CD4-positive, alpha-beta T cell treated with Interleukin-10 for 1 hour (primary cell): ENCODE measurements at regions not wholly inside any gene's neighbourhood (a gene's known extent, or its start where the extent isn't known, plus 50 kb on each side); places are given as distances from the start of the nearest gene placed in this dataset.

Experiments
- DNase-seq: peaks from one replicate; pipeline ENCODE4 v3.0.0-alpha.2; 2020

DNA sequence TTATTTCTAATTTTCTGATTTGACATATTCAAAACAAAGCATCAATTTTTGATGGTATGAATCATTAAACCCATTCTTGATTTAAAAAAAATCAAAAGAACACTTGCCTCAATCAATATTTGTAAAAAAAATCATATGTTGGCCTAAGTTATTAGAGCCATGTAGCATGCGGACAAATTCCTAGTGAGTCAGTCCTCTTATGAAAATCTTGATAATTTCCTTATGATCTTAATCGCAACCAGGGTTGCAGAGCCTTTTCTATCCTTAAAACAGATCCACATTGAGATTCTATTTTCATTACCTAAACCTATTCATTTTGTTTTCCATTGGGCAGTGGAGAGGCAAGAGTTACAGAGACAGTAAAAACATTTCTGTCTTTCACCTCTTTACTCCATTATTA, 203.2 kb downstream of the ARL4A start:
- DNase-seq = no peak

DNA sequence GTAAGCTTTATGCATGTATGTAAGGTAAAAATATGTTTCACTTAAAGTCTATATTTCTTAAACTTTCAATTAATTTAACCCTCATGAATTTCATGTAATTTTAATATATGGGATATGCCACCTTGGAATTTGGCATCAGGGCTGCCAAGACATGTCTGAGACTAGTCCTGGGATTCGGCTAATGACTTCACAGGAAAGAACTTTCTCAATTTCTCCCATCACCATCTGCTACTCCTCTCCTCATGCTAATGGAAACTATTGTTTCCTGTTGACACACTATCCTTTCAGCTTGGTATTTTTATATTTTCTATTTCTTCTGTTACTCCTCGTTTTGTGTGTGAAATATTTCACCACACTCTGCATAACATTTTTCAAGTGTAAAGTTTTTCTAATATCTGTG, 205.9 kb downstream of the ARL4A start:
- no peak for DNase-seq

DNA sequence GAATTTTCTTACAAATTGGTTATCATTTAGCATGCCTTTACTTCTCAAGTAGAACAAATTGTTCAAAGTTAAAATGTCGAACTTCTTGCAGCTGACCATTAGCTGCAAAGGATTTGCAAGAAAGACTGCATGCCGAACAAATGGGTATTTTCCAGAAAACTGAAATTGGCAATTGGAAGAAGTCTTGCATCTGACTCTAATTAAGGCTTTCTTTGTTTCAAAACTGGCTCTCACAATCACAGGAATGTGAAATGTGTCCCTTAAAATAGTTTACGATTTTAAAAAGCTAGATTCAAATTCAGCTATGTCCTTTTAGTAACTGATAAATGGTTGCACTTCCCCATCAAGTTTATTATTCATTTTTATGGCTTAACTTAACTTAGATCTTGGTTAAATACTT, 207.9 kb downstream of the ARL4A start:
- DNase-seq = no peak

DNA sequence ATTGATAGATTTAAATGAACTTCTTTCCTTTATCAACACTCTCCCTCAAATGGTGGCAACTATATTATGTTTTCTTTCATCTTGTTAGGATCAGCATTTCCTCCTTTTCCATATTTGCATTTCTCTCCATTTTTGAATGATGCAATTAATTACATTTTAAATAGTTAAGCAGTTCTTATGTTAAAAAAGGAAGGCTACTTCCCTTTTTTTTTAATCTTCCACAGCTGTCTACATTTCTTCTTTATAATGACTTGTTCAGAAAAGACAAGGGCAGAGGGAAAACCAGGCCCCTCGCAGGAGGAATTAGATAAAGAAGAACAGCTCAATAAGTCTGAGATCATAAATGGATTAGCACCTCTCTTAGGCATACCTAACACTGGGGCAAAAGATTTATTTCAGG, 208.9 kb downstream of the ARL4A start:
- DNase-seq = no peak

DNA sequence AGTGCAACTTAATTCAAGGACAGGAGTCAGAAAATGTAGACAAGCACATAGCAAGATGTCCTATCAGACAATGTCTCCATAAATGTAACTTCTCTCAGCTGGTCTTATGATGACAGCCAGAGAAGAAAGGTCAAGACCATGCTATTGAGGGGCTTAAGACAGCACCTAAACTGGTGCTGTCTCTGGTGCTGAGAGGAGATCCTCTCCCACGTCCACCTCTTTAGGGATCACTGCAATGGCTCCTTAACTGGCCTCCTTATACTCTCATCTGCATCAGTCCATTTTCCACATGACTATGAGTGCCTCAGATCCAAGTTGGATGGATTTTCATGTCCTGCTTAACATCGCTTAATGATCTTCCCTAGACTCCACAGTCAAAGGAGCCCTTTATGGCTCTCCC, 210.6 kb downstream of the ARL4A start:
- no peak for DNase-seq

DNA sequence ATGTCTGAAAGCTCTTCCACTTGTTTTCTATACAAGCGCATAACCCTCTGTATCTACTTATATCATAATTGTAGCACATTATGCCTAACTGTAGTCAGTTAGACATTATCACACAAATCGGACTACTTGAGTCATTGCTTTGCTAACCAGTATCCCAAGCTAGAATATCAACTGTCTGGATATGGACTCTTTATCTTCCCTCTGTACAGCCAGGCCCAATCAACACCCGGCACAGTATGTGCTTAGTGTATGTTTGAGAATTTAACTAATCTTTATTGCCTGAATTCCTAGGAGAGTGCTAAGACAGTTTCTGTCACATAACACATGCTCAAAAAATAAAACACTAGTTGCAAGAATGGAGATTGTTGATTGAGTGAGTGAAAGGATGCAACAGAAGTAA, 211.2 kb downstream of the ARL4A start:
- no peak for DNase-seq

DNA sequence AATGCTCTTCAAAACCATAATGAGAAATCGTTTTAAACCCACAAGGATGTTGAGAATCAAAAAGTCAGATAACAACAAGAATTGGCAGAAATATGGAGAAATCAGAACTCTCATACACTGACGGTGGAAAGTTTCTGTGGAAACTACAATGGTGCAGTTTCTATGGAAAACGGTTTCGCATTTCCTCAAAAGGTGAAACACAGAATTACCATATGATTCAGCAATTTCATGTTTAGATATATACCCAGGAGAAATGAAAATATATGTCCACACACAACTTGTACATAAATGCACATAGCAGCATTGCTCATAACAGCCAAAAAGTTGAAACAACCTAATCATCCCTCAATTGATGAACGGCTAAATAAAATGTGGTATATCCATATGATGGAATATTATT, 218.2 kb downstream of the ARL4A start:
- no peak for DNase-seq

DNA sequence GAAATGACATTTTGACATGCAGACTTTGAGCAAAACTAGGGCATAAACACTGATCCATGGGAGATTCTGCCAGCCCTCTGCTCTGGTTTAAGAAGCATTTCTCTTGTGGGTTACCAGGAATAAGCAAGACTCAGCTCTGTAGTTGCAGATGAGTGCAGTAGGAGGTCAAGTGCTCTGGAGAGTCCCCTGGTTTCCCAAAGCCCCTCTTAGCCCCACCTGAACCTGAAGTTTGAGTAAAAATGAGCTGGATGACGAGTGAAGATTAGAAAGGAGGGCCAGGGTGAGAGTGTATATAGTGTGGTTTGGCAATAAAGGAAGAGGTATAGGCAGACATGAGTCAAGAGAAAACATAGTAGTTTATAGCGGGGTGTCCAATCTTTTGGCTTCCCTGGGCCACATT, 220.3 kb downstream of the ARL4A start:
- no peak for DNase-seq

DNA sequence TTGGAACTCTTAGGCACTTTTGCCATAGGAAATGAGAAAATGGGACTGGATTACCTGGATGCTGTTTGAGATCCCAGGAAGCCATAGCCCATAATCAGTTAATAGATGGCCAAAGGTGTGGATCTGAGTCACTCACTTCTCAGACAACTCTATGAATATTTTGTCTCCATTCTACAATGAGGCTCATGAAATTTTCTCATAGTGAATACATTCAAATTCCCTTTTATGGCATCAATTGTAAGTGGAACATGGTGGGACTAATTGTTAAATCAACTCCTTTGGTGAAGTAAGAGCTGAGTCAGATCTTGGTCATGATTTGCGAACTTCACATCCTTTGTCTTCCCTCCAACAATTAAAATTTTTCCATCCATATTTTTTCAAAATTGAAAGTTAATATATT, 222.1 kb downstream of the ARL4A start:
- DNase-seq = no peak

DNA sequence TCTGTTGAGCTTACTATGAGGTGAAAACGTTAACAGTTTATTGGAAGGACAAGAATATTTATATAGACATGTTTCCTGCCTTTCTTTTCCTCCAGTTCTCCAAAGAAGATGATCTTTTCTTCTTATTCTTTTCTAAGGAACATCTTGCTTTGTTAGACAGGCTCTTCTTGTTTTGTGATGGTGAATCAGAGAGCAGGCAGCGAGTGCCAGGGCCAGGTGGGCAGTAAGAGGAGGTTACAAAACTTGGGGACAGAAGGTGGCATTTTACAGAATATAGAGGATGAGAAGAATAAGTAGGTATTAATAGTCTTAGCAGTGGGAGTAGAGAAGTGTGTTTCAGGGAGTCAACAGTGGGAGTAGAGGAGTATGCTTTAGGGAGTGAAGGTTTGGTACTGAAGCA, 223.6 kb downstream of the ARL4A start:
- no peak for DNase-seq

DNA sequence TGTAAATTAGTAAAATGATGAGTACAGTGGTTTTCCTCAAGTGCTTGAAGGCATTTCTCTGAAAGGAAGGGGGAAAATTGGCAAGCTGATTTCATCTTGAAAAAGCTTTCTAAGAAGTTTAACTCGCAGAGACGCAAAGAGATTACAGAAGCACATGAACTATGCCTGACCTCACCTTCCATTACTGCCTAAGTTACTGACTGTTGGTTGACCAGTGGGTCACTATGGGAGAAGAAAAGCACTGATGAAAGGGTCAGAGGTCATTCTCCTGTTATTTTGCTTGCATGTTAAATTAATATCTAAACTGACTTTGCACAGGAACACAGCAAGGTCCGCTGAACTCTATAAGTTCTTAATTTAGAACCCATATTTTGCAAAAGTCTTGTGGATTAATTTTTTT, 225.6 kb downstream of the ARL4A start:
- no peak for DNase-seq

DNA sequence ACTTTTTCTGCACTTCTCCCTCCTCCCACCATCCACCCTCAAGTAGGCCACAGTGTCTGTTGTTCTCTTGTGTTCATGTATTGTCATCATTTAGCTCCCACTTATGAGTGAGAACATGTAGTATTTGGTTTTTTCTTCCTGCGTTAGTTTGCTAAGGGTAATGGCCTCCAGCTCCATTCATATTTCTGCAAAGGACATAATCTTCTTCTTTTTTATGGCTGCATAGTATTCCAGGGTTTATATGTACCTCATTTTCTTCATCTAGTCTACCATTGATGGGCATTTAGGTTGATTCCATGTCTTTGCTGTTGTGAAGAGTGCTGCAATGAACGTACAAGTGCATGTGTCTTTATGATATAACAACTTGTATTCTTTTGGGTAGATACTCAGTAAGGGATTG, 230.4 kb downstream of the ARL4A start:
- DNase-seq = no peak

DNA sequence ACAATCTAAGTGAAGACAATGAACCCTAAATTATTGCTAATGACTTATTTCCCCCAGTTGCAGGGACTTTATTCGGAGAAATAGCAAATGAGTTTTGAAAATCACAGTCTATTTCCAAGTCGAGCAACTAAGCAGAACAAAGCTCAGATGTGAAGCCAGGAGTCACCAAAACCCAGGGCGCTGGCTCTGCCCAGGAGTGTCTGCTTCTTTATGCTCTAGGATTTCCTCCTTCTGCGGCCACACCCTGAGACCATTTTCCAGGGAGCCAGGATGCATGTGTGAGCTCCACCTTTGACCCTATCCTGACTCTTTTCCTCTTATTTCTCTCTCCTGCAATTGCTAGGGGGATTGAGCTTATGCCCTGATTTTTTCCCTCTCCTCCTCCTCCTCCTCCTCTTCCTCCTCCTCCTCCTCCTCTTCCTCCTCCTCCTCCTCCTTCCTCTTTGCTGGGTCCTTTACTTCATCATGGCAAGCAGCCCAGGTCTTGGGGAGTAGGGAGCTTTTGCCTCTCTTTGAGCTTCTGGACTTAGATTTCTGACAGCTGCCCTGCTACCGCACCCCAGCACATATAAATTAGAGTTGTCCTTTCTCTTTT, 234.4 kb downstream of the ARL4A start:
- DNase-seq = no peak

DNA sequence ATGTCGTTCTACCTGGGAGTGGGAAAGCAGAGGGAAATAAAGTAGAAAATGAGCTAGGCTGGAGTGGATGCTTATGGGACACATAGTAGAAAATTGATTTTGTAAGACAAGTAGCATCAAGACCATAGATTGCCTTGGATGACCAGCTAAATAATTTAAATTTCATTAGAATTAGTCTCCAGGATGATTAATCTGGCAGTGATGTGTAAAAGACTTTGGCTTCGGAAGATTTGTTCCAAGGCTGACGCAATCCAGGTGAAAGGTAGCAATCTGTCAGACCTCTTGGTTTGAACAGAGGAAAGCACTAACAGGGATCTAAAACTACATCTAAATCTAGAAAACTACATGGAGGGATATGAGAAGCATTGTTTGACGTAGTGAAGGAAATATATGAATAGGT, 236.5 kb downstream of the ARL4A start:
- no peak for DNase-seq

DNA sequence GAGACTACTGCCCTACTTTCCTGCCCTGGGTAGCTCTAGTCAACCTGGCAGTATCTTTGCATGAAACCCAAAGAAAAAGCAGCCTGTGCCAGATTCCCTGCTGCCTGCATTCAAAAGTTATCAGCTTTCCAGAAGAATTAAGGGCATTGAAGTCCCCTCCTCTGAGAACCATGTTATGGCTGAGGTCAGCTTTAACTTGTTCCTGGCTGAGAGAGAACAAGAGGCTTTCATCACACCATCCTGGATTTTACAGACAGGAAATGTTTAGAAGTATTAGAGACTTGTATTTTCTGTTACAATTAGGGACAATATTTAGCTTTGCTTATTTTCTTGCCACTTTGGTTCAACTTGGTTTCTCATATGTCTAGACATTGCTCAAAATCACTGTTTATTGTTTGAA, 238.8 kb downstream of the ARL4A start:
- DNase-seq = no peak

DNA sequence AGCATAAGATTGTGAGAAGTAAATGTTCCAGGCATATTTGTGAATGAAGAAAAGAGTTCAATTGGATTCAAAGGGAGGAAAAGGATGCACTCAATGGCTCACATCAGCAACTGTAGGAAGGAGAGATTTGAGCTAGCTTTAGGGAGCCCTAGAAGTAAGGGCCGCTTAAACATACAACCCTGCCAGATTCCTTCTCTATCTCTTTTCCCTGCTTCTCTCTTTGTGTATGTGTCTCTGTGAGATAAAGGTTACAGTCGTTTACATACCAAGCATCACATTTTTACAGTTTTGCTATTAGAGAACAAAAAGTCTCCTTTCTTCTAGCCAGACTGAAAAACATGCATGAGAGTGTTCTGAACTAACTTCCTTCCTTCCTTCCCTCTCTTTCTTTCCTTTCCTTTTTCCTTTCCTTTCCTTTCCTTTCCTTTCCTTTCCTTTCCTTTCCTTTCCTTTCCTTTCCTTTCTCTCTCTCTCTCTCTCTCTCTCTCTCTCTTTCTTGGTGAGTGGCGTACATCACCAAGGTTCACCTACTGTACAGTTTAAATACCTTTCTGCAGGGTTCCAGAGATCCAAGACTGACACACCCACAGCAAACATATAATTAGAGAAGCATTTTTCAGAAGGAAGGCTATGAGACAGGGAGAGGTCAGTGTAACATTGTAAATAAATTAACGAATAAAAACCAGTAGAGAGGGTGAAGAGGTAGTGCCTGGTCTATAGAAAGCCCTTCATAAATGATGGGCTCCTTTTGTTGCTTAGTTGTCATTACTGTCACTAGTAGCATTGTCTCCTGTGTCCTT, 240.4 kb downstream of the ARL4A start:
- DNase-seq = no peak

DNA sequence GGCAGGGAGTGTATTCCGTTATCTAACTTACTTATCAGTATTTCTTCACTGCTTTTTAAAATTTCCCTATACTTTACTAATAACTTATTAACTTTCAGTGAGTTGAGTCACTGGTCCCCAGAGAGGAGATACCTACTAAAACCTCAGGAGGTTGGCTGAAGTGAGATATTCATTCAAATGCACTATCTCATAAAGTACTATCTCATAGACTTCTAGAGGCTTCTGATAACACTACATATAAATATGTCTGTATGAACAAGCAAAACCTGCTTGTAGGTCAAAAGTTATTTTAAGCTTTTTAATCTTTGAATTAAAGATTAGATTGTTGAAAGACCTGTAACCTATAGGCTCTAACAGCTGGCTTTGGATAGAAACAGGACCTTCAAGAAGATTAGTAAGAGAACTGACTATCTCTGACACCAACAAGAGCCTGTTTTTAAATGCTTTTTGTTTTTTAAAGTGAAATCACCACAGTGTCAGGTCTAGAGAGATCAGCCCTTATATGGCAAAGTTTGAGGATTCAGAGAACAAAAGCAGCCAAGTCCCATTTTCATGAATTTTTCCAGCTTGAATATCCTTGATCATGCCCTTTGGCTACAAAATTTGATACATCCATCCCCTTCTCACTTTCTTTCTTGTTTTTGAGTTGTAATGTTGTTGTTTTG, 242.2 kb downstream of the ARL4A start:
- no peak for DNase-seq

DNA sequence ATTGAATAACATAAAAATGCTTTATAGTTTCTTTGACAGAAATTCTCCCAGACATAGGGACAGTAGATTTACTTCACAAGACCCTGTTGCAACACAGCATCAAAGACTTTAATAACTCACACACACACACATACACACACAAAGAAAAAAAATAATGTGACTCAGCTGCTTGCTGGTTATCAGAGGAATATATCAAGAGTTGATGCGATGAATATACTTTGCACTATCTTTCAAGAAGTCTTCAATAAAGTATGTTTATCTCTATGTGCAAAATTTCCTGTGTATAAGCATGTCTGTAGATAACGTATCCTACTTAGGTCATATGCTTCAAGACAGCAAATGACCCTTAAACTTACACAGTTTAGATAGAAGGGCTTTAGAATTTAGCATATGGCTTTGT, 243.1 kb downstream of the ARL4A start:
- DNase-seq = no peak

DNA sequence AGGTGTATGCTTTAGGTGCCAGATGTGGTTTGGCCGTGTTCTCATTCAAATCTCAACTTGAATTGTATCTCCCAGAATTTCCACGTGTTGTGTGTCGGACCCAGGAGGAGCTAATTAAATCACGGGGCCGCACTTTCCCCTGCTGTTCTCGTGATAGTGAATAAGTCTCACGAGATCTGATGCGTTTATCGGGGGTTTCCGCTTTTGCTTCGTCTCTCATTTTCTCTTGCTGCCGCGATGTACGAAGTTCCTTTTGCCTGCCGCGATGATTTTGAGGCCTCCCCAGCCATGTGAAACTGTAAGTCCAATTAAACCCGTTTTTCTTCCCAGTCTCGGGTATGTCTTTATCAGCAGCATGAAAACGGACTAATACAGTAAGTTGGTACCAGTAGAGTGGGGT, 244.0 kb downstream of the ARL4A start:
- DNase-seq = peak; percentile 2

DNA sequence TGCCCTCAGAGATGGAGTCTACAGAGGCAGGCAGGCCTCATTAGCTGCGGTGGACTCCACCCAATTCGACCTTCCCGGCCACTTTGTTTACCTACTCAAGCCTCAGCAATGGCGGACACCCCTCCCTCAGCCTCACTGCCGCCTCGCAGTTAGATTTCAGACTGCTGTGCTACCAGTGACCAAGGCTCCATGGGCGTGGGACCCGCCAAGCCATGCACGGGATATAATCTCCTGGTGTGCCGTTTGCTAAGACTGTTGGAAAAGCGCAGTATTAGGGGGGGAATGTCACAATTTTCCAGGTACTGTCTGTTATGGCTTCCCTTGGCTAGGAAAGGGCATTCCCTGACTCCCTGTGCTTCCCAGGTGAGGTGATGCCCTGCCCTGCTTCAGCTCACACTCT, 252.3 kb downstream of the ARL4A start:
- no peak for DNase-seq

DNA sequence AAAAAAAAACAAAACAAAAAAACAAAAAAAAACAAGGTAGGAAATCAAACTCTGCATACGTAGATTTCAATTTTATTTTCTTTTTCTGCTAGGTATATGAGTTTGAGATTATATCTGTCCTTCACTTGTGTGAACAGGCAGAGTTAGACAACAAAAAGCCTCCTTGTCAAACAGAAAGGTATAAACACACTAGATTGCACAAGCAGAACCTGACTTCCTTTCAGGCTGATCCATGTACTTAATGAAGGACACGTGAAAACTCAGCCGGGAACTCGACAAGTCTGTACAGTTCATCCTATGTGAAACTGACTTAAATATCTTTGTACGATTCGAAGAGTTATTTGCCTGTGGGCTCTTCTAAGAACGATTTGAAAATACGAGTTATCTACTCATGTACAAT, 254.1 kb downstream of the ARL4A start:
- DNase-seq = no peak

DNA sequence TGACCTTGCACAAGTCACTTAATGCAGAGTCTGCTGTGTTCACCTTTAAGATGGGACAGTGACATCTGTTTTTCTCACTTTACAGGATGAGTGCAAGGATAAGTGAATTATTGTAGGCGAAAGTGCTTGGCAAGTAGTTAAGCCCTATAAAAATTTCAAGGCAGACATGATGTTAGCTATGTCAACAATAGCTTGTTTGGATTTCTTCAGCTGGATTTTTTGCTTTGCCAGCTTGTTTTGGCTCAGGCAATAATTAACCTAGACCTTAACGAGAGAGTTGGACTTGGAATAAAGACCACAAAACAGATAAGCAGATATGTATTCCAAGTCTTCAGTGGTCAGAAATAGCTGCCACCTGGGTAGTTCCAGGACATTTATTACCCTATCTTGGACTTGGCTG, 255.2 kb downstream of the ARL4A start:
- DNase-seq = no peak

DNA sequence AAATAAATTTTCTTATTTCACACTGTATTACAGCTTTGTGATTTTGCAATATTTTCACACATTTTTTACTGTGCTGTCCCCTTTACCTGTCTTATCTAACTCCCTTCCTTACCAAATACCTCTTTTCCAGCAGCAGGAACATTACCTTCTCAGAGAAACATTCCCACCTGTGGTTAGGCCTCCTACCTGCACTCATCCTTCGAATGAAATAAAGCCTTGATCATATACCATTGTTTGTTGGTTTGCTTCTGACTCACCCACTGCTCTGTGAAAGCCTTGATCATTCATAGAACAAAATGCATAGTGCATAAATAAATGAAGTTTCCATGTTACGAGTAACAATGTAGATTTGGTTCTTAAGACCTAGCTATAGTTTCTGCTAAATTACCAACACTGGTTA, 256.3 kb downstream of the ARL4A start:
- no peak for DNase-seq

DNA sequence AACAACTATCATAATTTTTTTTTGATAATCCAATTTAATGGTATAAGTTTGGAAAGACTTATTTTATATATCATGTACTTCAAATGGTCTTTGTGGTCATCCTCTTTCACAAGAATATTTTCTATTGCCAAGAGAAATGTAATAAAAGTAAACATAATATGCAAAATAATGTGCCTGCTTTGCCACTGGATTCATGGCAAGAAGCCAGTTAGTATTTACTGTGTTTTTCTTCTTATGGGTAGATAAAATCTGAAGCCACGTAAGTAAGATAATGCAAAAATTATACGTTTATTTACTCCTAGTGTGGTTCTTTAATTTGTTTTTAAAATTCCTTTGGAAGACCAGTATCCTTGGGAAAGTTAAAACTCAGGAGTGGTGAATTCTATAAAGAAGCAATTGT, 258.5 kb downstream of the ARL4A start:
- DNase-seq = no peak

DNA sequence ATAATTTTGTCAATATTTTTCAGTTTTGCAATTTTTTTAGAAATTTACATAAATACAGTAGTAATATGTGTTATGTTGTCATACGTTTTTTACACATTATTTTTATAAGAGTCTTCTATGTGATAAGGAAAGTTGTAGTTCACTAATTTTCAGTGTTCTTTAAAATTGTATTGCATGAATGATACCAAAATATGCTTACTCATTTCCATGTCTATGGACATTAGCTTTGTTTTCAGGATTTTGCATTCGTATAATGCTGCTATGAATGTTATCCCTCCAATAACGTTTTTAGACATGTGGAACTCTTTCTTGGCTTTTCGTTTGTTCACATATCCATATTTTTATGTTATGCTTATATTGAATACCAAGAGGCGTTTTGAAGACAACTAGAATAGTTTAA, 260.0 kb downstream of the ARL4A start:
- DNase-seq = no peak
